GM04504 (cell line): ENCODE measurements at regions not wholly inside any gene's neighbourhood (a gene's known extent, or its start where the extent isn't known, plus 50 kb on each side); places are given as distances from the start of the nearest gene placed in this dataset.
"Not testable (repeated sequence)": the region's sequence is repeated elsewhere in the genome, so short reads cannot be mapped to it uniquely, and the experiment has no call there.

Experiments
- DNase-seq: peaks from one replicate; pipeline ENCODE4 v3.0.0-alpha.2; 2012; ENCODE audit warnings: low read depth

DNA sequence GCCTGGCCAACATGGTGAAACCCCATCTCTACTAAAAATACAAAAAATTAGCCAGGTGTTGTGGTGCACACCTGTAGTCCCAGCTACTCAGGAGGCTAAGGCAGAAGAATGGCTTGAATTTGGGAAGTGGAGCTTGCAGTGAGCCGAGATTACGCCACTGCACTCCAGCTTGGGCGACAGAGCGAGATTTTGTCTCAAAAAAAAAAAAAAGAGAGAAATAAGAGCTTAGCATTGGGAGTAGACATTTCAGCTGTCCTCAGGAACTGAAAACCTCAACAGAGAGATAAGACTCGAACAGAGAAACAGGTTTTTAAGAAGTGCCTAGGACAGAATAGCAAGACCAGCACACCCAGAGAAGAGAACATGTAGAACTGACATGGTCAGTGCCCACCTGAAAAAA lies 262.6 kb upstream of the RAB4A start:
- DNase-seq = not testable (repeated sequence)

DNA sequence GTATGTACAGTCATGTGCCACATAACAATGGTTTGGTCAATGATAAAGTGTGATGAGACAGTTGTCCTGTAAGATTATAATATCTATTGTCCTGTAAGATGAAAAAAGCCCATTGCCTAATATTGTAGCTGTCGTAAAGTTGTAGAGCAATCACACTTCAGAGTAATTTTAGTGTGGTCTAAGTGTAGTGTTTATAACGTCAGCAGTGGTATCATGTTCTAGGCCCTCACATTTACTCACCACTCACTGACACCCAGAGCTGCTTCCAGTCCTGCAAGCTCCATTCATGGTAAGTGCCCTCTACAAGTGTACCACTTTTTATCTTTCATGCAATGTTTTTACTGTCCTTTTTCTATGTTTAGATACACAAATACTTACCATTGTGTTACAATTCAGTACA lies 259.9 kb upstream of the RAB4A start:
- DNase-seq = no peak

DNA sequence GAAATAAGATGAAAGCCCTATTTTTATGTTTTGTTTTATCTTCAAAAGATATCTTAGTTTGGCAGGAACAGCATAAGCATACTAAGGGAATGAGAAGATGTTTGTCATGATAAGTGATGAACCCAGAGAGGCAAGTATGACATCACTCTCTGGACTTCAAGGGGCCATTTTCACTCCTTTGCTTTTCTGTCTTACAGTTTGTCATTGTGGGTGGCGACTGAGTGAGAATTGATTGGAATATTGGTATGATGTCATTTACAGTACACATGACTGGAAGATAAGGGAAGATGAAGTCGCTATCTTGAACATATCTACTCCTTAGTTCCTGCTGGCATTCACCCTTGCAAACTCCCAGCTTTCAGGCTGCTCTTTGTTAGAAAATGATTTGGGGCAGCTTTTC lies 258.1 kb upstream of the RAB4A start:
- no peak for DNase-seq

DNA sequence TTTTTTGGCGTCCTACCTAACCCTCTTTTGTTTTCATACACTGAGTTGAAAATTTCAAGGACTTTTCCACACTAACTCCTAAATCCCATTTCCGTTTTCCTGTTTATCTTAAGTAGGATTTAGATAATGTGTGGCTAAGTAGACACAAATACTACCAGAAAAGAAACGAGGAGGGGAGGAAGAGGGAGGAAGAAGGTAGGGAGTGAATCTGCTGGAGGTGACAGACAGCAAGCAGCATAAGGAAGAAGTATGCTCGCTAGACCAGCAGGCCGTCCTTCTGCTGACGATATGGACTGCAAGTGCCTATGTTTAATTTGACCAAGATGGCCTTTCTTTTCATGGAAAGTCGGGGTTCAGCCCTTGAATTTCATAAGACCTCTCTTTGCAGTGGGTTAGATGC lies 256.9 kb upstream of the RAB4A start:
- no peak for DNase-seq

DNA sequence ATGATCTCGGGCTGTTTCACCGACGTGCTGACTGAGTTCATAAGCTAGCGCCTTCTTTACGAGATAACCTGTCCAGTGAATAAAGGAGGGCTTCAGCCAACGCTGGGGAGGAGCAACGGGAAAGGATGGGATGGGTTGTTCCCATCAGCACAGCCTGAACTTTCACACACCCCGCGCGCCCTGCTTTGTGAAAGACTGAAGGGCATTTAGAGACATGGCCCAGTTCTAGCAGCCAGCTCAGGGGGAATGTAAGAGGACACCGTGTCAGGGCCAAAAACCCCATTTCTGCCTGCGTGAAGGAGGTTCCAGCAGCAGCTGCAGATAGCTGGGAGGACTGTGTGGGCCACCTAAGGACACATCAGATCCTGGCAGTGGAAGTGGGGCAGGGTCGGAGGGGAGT lies 255.1 kb upstream of the RAB4A start:
- no peak for DNase-seq

DNA sequence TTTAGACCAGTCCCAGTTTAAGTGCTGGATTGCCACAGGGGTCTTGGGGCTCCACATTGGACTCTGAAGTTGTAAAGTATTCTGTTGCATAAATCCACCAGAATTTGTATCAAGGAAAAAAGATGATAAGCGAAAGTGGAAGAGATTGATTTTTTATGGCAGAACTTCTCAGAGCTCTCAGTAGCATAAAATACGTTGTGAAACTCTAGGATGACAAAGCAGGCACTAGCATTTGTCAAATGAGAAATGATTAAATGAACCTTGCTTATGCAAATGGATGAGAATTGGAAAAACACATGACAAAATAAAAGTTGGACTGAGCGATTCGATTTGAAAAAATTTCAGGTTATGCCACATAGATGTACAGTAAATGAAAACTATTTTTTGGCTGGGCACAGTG lies 253.8 kb upstream of the RAB4A start:
- DNase-seq = no peak

DNA sequence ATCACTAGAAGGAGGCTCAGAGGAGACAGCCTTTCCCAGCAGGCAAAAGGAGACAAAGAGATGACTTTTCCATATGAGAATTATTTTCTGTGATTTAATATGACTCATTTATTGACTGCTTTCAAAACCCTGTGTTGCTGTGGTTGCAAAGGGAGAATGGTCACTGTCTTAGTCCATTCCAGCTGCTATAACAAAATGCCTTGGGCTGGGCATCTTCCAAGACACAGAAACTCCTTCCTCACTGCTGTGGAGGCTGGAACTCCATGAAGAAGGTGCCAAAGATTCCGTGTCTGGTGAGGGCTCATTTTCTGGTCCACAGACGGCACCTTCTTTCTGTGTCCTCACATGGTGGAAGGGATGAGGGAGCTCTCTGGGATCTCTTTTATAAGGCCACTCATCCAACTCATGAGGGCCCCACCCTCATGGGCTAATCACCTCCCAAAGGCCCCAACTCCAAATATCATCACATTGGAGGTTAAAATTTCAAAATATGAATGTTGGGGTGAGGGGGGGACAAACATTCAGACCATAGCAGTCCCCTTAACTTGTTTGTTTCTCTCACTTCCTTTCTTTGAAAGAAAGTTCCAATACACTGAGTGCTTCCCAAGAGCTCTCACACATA lies 252.1 kb upstream of the RAB4A start:
- DNase-seq = no peak

DNA sequence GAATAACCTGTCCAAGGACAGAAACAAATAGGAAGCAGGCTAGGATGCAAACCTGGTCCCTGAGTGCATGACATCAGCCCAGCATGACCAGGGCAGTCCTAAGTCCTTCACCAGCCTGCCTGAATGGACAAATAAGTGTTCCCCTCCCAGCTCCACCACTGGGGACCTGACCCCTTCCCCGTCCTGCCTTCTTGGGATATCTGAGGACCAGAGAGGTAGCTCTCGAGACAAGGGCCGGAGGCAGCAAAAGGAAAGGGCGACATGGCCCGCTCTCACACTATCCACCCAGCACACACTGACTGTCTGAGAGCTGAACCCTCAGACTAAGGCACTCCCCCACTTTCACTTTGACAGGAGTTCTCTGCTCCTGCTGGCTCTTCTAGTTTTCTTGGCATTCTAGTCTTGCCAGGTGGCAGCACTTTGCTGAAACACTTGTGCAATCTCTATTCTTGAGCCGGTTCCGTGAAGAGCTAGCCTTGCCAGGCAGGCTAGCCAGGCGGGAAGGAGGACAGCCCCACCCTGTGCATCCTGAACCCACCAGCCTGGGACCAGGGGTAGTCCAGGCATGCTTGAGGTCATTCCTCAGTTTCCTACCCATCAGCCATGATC lies 251.1 kb upstream of the RAB4A start:
- no peak for DNase-seq

DNA sequence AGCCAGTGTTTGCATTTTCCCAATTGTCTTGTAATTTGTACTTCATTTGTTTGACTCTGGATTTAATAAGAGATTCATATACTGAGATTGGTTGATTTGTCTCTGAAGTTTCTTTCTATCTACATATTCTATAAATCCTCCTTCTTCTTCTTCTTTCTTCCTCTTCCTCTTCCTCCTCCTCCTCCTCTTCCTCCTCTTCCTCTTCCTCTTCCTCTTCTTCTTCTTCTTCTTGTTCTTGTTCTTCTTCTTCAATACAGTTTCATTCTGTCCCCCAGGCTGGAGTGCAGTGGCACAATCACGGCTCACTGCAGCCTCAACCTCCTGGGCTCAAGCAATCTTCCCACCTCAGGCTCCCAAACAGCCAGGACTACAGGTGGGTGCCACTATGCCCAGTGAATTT lies 249.9 kb upstream of the RAB4A start:
- not testable (repeated sequence) for DNase-seq

DNA sequence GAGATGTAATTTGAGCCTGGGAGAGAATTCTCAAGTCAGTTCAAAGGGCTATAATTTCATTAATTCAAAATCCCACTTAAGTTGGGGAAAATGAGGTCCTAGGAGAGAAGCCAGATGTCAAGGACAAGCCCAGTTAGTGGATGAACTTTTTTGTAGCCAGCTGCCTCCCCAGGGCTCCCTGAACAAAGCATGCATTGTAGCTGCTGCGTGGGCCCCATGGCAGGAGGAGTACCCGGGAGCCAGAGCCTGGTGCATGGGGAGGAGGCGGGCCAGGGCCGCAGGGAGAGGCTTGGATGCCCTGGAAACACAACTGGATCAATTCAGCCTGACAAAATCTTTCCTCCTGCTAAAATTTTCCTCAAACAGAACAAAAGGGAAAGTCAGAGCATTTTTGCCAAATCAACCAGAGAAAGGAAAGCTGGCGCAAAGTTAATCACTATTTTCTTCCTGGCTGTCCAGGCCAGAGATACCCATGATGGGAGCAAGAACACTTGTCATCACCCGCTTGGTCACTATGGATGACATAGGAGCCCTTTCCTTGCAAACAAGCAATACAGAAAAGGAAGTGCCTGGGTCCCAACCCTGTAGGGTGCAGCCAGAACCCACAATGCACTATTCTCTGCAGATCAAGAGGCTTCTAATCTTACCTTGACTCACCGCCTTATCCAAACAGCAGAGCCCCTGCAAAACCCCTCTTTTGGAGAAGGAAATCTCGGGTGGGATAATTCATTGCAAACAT lies 248.1 kb upstream of the RAB4A start:
- DNase-seq = no peak

DNA sequence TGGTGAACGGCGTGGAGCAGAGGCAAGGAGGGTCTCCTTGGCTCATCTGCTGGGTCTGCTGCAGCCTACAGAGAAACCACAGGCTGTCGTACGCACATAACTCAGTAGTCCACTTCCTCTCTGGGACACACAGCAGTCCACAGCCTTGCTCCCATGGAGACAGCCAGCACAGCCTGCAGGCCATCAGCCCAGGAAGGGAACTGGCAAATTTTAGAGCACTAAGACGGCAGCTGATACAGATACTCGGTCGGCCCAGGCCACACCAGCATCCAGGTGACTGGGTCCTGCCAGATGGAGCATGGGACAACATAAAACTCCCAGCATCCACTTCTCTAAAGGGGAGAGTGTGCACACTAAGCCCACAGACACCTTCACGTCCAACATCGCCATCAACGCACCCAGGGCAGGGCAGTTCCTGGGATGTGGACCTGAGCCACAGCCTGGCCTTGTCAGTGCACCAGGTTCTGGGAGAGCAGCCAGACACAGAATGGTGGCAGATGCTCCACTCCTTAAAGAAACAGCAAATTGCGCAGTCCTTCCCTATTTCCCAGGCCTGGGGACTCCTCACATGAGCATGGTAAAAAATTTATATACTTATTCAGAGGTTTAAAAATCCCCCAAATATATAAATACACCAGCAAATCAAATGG lies 247.1 kb upstream of the RAB4A start:
- DNase-seq = no peak

DNA sequence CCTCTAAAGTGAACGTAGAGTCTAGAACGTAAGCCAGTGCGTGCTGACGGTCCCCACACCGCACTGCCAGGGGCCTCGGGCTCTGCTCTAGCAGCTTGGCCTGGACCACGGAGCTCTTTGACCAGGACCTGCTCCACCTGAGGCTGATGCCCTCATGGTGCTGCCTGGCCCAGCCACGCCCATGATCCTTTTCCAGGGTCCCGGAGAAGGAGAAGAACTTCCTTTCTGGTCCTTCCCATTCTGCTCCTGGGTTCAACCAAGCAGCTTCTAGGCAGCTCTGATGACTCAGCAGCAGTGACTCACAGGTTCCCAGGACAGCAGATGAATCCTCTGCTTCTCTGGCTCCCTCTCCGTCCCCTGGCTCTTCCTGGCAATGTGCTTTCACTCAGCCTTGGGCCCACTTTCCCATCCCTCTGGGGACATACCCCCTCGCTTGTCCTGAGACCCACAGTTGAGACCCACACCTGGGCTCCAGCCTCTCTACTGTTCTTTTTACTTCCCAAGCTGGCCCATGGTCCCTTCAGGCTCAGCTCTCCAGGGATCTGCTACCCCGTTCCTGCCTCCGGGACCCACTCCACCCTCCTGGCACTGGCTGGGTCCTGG lies 246.3 kb upstream of the RAB4A start:
- peak; percentile 69 for DNase-seq

DNA sequence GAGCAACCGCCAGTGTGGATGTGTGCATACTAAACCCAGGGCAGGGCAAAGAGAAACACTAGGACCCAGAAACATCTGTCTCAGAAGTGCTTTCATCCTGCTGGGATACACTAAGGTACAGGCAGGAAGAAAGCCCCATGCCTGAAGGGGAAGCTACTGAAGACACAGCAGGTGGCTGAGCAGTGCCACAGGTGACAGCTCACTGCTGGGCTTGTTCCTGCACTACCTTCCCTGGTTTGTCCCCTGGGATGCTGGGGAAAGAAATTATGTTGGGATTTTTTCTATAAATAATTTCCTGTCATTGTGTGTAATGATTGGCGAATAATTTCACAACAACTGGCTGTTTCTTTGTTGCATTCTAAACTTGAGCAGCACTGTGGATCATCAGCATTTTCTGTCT lies 245.3 kb upstream of the RAB4A start:
- DNase-seq = no peak

DNA sequence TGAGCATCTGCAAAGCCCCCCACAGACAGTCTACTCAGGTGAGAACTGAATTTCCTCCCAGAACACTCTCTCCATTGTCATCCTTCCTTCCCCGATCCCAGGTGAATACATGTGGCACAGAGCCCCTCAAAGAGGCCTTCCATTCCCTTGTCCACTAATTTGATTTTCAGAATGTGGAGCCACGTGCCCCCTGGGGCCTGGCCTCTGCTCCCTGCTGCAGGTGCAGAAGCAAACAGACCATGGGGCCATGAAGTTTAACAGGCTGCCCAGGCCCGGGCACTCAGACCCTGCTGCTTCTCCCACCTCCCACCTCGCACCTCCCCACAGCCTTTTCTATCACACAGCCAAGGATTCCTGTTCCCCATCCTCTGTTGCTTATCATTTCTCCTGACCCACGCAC lies 243.8 kb upstream of the RAB4A start:
- no peak for DNase-seq

DNA sequence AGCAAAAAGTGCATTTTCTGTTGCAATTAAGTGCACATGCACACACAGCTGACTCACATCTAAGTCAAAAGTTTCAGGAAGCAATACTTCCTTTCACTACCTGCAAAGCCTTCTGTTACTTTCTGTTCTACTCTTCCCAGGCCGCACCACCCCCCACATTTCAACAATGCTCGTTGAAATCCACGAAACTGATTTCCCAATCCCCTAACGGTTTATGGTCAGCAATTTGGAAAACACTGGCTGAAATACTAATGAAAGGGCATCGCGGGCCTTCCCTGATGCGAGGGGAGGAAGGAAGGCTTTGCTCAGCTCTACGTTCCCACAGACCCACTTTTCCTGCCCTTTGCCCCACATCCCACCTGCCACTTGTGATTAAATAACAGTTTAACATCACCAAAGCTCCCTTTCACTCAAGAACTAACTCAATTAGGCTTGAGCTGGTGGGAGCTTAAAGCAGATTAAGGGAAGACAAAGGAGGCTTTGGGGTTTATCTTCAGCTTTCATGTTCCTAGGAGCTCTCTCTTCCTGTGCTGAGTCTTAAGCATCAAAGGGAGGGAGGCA lies 243.2 kb upstream of the RAB4A start:
- peak; percentile 13 for DNase-seq

DNA sequence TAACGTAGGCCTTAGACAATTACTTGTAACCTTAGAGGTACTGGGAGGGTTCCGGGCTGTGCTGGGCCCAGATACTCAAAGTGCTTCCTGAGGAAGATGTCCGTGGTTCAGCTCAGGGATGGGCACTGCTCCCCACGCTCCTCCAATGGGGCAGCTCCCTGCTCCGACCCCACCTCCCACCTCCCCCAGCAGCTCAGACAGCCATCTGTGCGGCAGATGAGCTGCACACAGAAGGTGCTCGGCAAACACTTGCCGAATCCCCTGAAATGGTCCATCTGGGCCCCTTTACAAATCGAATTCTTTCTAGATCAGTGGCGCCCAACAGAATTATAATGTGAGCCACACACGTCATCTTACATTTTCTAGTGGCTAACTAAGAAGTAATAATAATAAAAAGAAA lies 242.4 kb upstream of the RAB4A start:
- no peak for DNase-seq

DNA sequence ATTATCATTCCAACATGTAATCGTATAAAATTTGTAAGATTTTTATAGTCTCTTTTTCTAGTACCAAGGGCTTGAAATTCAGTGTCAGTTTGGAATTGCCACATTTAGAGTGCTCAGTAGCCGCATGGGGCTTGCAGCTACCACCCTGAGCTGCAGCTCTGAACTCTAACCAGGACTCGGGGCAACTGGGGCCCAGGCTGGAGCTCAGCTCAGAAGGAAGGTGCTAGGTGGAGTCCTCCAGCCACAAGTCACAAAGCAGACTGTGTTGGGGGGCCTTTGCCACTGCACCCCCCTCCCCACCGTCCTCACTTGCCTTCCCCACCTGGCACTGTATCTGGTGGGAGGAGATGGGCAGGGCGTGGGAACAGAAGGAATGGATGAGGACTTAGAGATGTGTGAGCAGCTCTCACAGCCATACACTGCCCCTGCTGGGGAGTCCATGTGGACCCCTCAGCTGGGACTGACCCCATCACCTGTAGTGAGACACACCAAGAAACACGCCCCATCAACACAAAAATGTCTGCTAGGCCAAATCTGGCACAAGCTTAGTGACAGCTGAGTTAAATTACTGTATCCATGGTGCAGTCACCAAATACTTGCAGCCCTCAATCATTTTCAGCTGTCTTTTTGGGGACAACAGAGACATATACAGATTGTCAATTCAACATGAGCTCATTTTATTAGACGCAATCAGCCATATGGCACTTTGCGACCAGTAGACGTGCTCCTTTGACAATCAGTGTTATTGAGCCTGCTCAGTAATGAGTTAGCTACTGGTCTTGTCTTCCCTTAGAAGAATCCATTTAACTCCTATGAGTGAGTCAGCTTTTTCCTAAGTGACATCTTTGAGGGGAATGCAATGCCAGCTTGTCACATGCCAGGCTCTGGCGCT lies 241.7 kb upstream of the RAB4A start:
- no peak for DNase-seq

DNA sequence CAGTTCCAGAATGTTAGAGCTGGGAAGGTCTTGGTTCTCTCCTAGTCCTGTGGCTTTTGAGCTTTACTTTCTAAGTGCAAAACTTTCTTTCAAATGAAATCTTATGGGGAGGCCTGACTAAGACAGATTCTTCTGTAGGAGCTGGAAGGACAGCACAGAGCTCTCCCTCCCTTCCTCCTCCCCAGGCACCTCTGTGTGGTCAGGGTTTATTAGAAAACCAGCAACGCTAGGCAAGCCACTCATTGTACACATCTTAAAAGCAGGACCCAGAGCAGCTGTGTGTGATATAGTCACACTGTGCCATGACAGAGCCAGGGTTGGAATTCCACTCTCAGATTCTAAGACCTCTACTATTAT lies 241.1 kb upstream of the RAB4A start:
- DNase-seq = no peak

DNA sequence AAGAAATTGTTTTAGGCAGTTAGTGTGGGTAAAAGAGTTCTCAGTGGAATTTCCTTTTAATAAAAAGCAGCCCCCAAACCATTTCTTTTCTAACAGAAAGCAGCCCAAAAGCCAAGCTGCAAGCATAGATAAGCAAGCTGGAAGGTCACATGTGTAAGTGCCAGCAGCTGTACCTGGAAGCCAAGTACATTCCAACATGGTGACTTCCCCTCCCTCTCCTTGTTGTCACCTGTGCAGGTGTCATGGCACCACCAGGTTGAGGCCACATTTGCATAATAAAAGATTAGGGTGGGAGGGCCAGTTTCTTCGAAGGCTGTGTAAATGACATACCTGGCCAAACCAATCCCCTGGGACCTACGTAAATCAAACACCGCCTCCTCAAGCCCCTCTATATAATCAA lies 240.3 kb upstream of the RAB4A start:
- no peak for DNase-seq

DNA sequence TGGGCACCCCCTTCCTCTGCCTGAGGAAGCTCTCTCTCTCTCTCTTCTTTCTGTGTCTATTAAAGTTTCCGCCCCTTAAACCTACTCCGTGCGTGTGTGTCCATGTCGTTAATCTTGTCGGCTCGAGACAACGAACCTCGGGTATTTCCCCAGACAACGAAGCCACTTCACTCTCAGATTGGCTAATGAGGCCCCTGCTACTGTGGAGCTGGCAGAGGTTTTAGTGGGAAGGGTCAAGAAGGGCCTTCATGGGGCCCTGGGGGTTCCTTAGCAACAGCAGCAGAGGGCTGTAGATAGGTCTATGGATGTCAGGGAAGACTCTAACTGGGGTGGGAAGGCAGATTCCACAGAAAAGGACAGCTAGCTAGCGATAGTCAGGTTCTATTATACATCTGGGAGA lies 239.8 kb upstream of the RAB4A start:
- no peak for DNase-seq
